Stomach smooth muscle (tissue), 2 donors: ENCODE measurements at regions not wholly inside any gene's neighbourhood (a gene's known extent, or its start where the extent isn't known, plus 50 kb on each side); places are given as distances from the start of the nearest gene placed in this dataset.
"Not testable (repeated sequence)": the region's sequence is repeated elsewhere in the genome, so short reads cannot be mapped to it uniquely, and the experiment has no call there.

ENCODE experiments used
- H3K27ac ChIP-seq: one replicate; pipeline ENCODE4 v1.7.0; 2013; ENCODE audit warnings: mild to moderate bottlenecking, low read length, inconsistent platforms
- H3K27me3 ChIP-seq, 2 donors: one replicate each; pipeline ENCODE4 v1.7.0; 2013; ENCODE audit warnings: low read length in 2 of 2; ENCODE audit not compliant: insufficient read depth in 2 of 2, control insufficient read depth in 1 of 2
- H3K36me3 ChIP-seq, 2 donors: one replicate each; pipeline ENCODE4 v1.7.0; 2013; ENCODE audit warnings: low read length in 2 of 2; ENCODE audit not compliant: control insufficient read depth in 2 of 2, insufficient read depth in 2 of 2
- H3K4me1 ChIP-seq: one replicate; pipeline ENCODE4 v1.7.0; 2013; ENCODE audit warnings: low read length; ENCODE audit not compliant: control insufficient read depth, insufficient read depth
- H3K4me3 ChIP-seq, 2 donors: one replicate each; pipeline ENCODE4 v1.7.0; 2013; ENCODE audit warnings: low read length in 2 of 2
- H3K9ac ChIP-seq, 2 donors: one replicate each; pipeline ENCODE4 v1.7.0; 2013; ENCODE audit warnings: low read length in 2 of 2, mild to moderate bottlenecking in 1 of 2
- H3K9me3 ChIP-seq, 2 donors: one replicate each; pipeline ENCODE4 v1.7.0; 2013; ENCODE audit warnings: low read length in 2 of 2; ENCODE audit not compliant: control insufficient read depth in 2 of 2
- donor health status: healthy.
- donor health status: Pancreatic carcinoma.

- Histone ChIP-seq H3K4me3 (no peak overlapping the region), H3K27ac (no peak overlapping the region), H3K27me3 (no peaks in the 10 kb centered on the region), H3K36me3 (no peaks in the 10 kb centered on the region), H3K4me1 (no peaks in the 10 kb centered on the region), H3K9me3 (peaks cover 6 to 9% of the 10 kb centered on the region in 2 donors), H3K9ac (no peak overlapping the region)
Measured at GRCh38 chr16:22638393-22639206, 127.9 kb downstream of the NPIPB5 start.

DNA sequence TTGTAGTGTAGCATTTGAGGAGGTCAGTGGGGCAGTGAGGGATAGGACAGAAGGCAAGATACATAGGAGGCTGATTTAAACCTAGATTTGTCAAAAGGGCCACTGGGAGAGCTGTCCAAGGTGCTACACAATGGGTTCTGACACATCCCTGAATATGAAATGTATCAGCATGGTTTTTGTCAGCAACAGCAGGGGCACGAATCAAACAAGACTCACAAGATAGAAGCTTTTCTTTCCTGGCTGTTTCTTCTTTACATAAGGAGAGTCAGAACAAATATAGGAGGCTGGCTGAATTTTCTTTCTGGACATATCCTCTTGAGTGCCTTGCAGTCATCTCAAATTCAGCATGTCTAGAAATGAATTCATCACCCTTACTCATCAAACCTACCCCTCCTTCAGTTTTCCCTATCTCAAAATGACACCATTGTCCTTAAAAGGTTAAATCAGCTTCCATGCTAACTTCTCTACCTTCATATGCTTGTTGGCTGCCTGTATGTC is 130.5 kb downstream of the NPIPB5 start:
- Histone ChIP-seq H3K9me3 (peaks cover 6 to 9% of the 10 kb centered on the region in 2 donors), H3K4me3 (no peak overlapping the region), H3K4me1 (no peaks in the 10 kb centered on the region), H3K36me3 (no peaks in the 10 kb centered on the region), H3K9ac (no peak overlapping the region), H3K27me3 (peaks cover 0 to 4% of the 10 kb centered on the region in 2 donors), H3K27ac (no peak overlapping the region)

DNA sequence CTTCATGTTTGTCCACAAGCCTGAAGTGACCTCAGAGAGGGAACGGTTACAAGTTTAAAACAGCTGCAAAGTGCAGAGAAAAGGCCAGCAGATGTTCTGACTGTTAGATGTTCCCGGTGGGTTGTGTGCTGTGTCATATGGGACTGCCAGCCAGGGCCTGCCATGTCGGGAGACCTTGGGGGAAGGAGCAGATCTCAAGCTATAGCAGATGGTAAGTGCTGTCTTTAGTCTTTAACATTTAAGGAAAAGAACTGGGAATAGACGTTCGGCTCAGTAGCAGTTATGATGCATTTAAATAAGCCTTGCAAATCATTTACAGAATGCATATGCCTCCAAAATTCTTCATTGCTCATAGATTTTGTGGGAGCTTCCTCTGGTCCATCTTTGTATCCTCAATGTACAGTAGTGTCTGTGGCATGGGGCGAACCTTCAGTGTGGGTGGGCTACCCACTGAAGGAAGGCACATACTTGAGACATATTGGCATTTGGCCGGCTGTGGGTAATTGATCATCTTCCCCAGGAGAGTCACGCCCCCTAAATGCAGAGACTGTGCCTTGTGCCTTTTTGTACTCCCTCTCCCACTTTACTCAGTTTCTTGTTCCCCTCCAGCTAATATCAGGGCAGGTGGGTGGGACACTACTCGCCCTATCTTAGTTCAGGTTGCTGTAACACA is 131.9 kb downstream of the NPIPB5 start:
- Histone ChIP-seq H3K9ac (no peak overlapping the region), H3K36me3 (no peaks in the 10 kb centered on the region), H3K9me3 (peaks cover 1 to 2% of the 10 kb centered on the region in 2 donors), H3K27ac (no peak overlapping the region), H3K27me3 (peaks cover 4% of the 10 kb centered on the region in 2 donors), H3K4me1 (no peaks in the 10 kb centered on the region), H3K4me3 (no peak overlapping the region)

GRCh38 chr16:22643203-22643602 is 132.5 kb downstream of the NPIPB5 start:
- H3K4me3 ChIP-seq, H3K4me1 ChIP-seq, H3K27me3 ChIP-seq, H3K9ac ChIP-seq, H3K27ac ChIP-seq, H3K9me3 ChIP-seq, H3K36me3 ChIP-seq: not testable (repeated sequence)

DNA sequence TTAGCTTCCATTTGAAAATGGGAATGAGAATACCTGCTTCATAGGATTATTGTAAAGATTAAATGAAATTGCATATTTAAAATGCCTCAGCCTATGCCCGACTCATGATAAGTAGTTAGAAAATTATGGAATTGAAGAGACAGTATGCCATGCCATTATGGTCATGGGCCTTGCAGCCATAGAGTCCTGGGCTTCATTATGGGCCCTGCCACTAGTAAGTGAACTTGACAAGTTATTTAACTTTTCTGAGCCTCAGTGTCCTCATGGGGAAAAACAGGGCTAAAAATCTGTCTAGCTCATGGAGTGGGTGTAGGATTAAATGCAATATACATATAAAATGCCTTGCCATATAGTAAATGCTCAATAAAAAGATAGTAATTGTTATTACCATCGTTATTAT is 133.2 kb downstream of the NPIPB5 start:
- no peaks in the 10 kb centered on the region for H3K4me1 ChIP-seq
- no peaks in the 10 kb centered on the region for H3K9me3 ChIP-seq
- H3K27ac ChIP-seq: no peak overlapping the region
- no peaks in the 10 kb centered on the region for H3K36me3 ChIP-seq
- H3K9ac ChIP-seq: no peak overlapping the region
- peaks cover 4% of the 10 kb centered on the region in 2 donors for H3K27me3 ChIP-seq
- no peak overlapping the region for H3K4me3 ChIP-seq

GRCh38 chr16:22645868-22646267 is 135.2 kb downstream of the NPIPB5 start:
- no peak overlapping the region for H3K27ac ChIP-seq
- no peak overlapping the region for H3K4me3 ChIP-seq
- H3K9me3 ChIP-seq: no peaks in the 10 kb centered on the region
- H3K27me3 ChIP-seq: peaks cover 4% of the 10 kb centered on the region in 2 donors
- no peaks in the 10 kb centered on the region for H3K36me3 ChIP-seq
- H3K4me1 ChIP-seq: no peaks in the 10 kb centered on the region
- no peak overlapping the region for H3K9ac ChIP-seq

GRCh38 chr16:22646948-22647556 is 136.4 kb downstream of the NPIPB5 start:
- Histone ChIP-seq H3K4me3 (no peak overlapping the region), H3K4me1 (no peaks in the 10 kb centered on the region), H3K9me3 (no peaks in the 10 kb centered on the region), H3K36me3 (no peaks in the 10 kb centered on the region), H3K27ac (no peak overlapping the region), H3K27me3 (peaks cover 4% of the 10 kb centered on the region in 2 donors), H3K9ac (no peak overlapping the region)

GRCh38 chr16:22648141-22648540 is 137.4 kb downstream of the NPIPB5 start:
- no peaks in the 10 kb centered on the region for H3K36me3 ChIP-seq
- H3K4me3 ChIP-seq: no peak overlapping the region
- H3K9ac ChIP-seq: no peak overlapping the region
- no peaks in the 10 kb centered on the region for H3K4me1 ChIP-seq
- H3K27me3 ChIP-seq: peaks cover 4% of the 10 kb centered on the region in 2 donors
- no peak overlapping the region for H3K27ac ChIP-seq
- no peaks in the 10 kb centered on the region for H3K9me3 ChIP-seq

GRCh38 chr16:22648941-22649340 is 138.2 kb downstream of the NPIPB5 start:
- H3K4me1 ChIP-seq: no peaks in the 10 kb centered on the region
- no peaks in the 10 kb centered on the region for H3K9me3 ChIP-seq
- no peak overlapping the region for H3K4me3 ChIP-seq
- H3K27ac ChIP-seq: no peak overlapping the region
- no peak overlapping the region for H3K9ac ChIP-seq
- H3K27me3 ChIP-seq: peaks cover 4% of the 10 kb centered on the region in 2 donors
- H3K36me3 ChIP-seq: no peaks in the 10 kb centered on the region

DNA sequence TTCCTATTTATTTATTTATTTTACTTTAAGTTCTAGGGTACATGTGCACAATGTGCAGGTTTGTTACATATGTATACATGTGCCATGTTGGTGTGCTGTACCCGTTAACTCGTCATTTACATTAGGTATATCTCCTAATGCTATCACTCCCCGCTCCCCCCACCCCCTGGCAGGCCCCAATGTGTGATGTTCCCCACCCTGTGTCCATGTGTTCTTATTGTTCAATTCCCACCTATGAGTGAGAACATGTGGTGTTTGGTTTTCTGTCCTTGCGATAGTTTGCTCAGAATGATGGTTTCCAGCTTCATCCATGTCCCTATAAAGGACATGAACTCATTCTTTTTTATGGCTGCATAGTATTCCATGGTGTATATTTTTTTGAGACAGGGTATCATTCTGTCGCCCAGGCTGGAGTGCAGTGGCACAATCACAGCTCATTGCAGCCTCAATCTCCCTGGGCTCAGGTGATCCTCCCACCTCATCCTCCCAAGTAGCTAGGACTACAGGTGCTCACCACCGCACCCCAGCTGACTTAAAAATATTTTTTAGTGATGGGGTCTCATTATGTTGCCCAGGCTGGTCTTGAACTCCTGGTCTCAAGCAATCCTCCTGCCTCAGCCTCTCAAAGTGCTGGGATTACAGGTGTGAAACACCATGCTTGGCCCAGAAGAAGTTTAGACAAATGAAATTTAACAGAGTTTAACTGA is 140.6 kb downstream of the NPIPB5 start:
- not testable (repeated sequence) for H3K27ac ChIP-seq, H3K9me3 ChIP-seq, H3K36me3 ChIP-seq, H3K9ac ChIP-seq, H3K27me3 ChIP-seq, H3K4me3 ChIP-seq, H3K4me1 ChIP-seq
